Keratinocyte (primary cell): ENCODE measurements at regions not wholly inside any gene's neighbourhood (a gene's known extent, or its start where the extent isn't known, plus 50 kb on each side); places are given as distances from the start of the nearest gene placed in this dataset.

Source experiments
- EZH2 ChIP-seq: IDR thresholded peaks from one replicate; pipeline ENCODE4 v1.6.1; 2012; ENCODE audit warnings: inconsistent platforms, mild to moderate bottlenecking, low read length, moderate library complexity
- TF ChIP-seq, protein P1 (sequence below), 3 experiments: IDR thresholded peaks in 1 of 3; conservative IDR thresholded peaks in 1 of 3; optimal IDR thresholded peaks in 1 of 3; 2 replicates in 2 of 3; 3 replicates in 1 of 3; pipeline versions ENCODE3 to v1.5.1; 2011; ENCODE audit warnings: low read length in 3 of 3, mild to moderate bottlenecking in 3 of 3, moderate library complexity in 2 of 3, control low read depth in 1 of 3, inconsistent platforms in 1 of 3; ENCODE audit not compliant: insufficient read depth in 2 of 3; ENCODE audit errors: extremely low read depth in 1 of 3

DNA sequence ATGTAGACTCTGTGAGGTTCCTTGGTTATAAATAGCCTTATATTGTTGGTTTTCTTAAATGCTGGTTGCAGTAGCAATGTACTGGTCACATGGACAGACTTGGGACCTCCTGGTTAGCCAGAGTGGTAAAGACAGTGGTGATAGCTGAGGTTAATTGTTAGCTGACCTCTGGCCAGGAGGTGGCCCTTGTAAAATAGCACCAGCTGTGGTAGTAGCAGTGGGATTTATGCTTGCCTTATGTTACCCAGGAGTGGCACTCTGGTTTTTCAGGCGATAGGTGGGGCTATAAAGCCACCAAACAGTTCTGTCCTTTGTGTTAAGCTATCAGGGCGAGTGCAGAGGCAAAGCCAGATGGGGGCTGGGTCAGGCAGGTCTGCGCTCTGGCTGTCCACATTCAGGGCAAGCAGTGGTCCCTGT lies 94.8 kb upstream of the SRD5A2 start:
- TF ChIP-seq, protein P1, sequence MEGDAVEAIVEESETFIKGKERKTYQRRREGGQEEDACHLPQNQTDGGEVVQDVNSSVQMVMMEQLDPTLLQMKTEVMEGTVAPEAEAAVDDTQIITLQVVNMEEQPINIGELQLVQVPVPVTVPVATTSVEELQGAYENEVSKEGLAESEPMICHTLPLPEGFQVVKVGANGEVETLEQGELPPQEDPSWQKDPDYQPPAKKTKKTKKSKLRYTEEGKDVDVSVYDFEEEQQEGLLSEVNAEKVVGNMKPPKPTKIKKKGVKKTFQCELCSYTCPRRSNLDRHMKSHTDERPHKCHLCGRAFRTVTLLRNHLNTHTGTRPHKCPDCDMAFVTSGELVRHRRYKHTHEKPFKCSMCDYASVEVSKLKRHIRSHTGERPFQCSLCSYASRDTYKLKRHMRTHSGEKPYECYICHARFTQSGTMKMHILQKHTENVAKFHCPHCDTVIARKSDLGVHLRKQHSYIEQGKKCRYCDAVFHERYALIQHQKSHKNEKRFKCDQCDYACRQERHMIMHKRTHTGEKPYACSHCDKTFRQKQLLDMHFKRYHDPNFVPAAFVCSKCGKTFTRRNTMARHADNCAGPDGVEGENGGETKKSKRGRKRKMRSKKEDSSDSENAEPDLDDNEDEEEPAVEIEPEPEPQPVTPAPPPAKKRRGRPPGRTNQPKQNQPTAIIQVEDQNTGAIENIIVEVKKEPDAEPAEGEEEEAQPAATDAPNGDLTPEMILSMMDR (optimal IDR thresholded peaks at IDR 0.05 in 1 of 3, IDR thresholded peaks at IDR 0.05 in 1 of 3, conservative IDR thresholded peaks at IDR 0.05 in 1 of 3; ENCODE audit: extremely low read depth in 1 of 3, insufficient read depth in 2 of 3, low read length in 3 of 3) = no peak
- no peak for TF ChIP-seq EZH2
